Stimulated activated CD4-positive, alpha-beta T cell treated with anti-CD3 and anti-CD28 coated beads, Interleukin-1b, Interleukin-23, amount 100 ng/mL, for 48 hours (primary cell): ENCODE measurements at regions not wholly inside any gene's neighbourhood (a gene's known extent, or its start where the extent isn't known, plus 50 kb on each side); places are given as distances from the start of the nearest gene placed in this dataset.

Experiments used
- DNase-seq: peaks from one replicate; pipeline ENCODE4 v3.0.0-alpha.2; 2020

- no peak for DNase-seq
Observed at GRCh38 chr16:79728048-79728922, 127.7 kb upstream of the MAF start.

DNA sequence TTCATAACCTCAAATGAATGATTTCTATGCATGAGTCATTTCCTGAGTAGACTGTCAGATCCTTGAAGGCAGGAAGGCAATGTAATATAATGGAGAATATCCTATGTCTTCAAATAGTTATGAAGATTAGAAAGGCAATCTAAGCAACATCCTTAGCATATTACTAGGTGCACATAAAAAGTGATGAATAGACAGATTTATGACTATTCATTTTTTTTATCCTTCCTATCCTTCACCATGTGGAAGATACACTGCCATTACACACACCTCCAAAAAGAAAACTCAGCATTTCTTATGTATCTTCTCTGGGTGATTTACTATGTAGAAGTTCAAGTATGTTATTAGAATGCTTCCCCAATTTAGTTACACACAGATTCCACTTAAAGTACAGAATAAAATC, 126.4 kb upstream of the MAF start:
- DNase-seq = no peak

GRCh38 chr16:79725051-79725450, 124.5 kb upstream of the MAF start:
- DNase-seq = no peak

GRCh38 chr16:79723583-79724168, 123.1 kb upstream of the MAF start:
- DNase-seq = no peak

- DNase-seq = no peak
Observed at GRCh38 chr16:79721270-79721669, 120.7 kb upstream of the MAF start.

GRCh38 chr16:79717333-79718137, 117.0 kb upstream of the MAF start:
- no peak for DNase-seq

GRCh38 chr16:79716645-79717332, 116.3 kb upstream of the MAF start:
- DNase-seq = no peak

- DNase-seq = no peak
Observed at GRCh38 chr16:79715061-79715460, 114.5 kb upstream of the MAF start.

GRCh38 chr16:79714440-79714839, 113.9 kb upstream of the MAF start:
- no peak for DNase-seq

- no peak for DNase-seq
Observed at GRCh38 chr16:79713609-79714309, 113.2 kb upstream of the MAF start.

DNA sequence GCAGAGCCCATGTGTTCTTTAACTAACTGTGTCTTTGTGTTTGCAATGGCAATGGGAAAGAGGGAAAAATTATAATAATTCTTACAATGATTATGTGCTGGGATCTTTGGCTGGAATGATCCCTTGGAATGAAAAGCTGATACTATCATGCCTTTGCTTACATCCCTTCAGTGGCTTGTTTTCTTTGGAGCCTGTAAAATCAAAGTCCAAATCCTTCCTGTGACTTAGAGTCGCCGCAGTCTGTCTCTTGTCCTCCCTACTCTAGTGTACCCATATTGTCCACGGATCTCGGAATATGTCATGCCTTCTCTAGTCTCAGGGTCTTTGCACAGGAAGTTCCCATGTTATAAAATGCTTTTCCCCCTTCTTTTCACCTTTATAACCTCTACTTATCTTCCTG, 111.7 kb upstream of the MAF start:
- no peak for DNase-seq

- DNase-seq = no peak
Observed at GRCh38 chr16:79707876-79708275, 107.3 kb upstream of the MAF start.

DNA sequence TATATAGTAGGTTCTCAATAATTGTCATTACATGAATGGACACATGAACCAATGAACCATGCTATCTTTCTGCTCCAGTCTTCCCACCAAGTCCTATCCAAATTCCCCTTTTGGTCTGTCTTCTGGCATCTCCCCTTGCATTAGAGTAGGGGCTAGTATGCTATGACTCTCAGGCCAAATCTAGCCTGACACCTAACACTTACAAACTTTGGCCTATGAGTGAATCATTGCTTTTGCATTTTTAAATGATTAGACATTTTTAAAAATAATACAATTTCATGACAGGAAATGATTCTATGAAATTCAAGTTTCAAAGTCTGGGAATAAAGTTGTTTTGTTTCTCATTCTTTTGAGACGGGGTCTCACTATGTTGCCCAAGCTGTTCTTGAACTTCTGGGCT, 102.5 kb upstream of the MAF start:
- no peak for DNase-seq

- no peak for DNase-seq
Observed at GRCh38 chr16:79698341-79698753, 97.8 kb upstream of the MAF start.

DNA sequence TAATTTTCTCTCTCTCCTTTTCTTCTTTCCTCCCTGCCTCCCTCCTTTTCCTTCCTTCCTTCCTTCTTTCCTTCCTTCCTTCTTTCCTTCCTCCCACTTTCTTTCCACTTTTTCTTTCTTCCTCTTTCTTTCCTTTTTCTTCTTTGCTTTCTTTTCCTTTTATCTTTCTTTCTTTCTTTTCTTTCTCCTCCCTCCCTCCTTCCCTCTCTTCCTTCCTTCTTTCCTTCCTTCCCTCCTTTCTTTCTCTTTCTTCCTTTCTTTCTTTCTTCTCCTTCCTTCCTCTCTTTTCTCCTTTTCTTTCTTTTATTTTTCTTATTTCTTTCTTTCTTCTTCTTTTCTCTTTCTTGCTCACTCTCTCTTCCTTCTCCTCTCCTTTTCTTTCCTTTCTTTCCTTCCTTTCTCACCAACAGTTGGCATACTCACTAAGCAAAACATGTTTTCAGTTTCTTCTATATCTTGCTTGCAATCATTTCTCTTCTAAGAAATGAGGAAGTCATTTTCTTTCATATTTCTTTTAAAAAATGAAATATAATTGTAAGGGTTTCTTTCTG, 97.1 kb upstream of the MAF start:
- DNase-seq = no peak

DNA sequence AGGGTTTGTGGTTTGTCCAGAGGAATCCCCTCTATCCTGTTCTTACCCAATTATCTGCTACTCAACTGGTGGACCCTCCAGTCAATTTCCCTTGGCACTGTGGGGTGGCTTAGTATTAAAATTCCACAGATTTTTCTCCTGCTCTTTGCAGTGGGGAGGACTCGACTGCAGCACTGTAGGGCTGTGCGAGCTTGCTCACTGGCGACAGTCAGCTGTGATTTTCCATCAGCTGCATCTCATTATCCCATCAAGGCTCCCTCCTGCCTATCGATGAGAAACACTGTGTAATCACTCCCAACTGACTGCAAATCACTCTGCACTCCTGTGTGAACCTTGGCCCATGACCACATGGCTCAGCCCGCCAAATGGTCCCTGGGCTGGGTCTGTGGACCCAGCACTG, 90.5 kb upstream of the MAF start:
- no peak for DNase-seq

DNA sequence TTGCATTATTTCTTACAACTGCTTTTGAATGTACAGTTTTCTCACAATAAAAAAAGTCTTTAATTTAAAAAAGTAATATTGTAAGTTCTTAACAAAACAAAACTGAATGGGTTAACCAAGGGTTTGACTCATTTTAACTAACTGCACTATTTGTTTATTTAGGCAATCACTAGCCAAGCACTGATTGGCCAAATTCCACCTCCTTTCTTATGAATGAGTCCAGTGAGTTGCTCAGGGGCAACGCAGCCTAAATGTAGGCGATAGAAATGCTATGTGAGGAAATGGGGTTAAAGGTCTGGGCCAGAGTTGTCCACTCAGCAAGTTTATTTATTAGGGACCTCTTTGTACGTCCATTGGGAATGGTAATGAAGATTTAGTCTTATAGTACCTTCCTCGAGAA, 89.6 kb upstream of the MAF start:
- DNase-seq = no peak

GRCh38 chr16:79687249-79688130, 87.0 kb upstream of the MAF start:
- no peak for DNase-seq

GRCh38 chr16:79685871-79686270, 85.3 kb upstream of the MAF start:
- no peak for DNase-seq

DNA sequence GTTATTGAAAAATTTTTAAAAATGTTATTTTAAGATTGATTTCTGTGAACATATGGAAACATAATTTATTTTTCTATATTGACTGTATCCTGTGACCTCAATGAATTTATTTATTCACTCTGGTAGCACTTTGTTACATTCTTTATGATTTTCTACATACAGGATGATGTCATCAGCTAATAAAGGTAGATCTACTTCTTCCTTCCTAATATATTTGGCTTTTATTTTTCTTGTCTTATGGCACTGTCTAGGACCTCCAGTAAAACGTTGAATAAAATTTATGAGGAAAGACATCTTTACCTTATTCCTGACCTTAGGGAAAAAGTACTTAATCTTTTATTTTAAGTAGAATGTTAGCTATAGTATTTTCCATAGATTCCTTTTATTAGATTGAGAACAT, 78.8 kb upstream of the MAF start:
- no peak for DNase-seq
